C4-2B (cell line): ENCODE measurements at regions not wholly inside any gene's neighbourhood (a gene's known extent, or its start where the extent isn't known, plus 50 kb on each side); places are given as distances from the start of the nearest gene placed in this dataset.

ENCODE experiments used
- ZFX ChIP-seq: fragments of 450-650 bp; IDR thresholded peaks from 2 replicates; pipeline ENCODE4 v1.6.1; 2017
- TF ChIP-seq, protein P1 (sequence below): fragments of 450-650 bp; conservative IDR thresholded peaks from 2 replicates; pipeline ENCODE4 v1.5.1; 2017; ENCODE audit warnings: mild to moderate bottlenecking

DNA sequence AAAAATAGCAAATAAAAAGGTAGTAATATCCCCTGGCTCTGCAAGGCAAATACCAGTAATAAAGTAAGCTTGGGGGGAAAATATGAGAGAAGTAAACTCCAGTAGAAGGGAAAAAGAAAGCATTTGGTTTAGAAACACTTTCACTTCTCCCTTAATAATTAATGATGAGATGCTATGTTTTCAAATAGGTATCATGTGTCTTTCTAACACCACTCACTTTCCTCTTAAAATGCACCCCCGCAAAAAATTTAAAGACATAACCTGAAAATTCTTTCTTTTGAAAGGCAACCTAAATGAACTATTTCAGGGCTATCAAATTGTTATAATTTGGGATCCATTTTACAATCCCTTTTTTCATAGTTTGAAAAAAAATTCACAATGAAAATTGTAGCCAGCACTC, 240.3 kb downstream of the SNX10 start:
- TF ChIP-seq, protein P1, sequence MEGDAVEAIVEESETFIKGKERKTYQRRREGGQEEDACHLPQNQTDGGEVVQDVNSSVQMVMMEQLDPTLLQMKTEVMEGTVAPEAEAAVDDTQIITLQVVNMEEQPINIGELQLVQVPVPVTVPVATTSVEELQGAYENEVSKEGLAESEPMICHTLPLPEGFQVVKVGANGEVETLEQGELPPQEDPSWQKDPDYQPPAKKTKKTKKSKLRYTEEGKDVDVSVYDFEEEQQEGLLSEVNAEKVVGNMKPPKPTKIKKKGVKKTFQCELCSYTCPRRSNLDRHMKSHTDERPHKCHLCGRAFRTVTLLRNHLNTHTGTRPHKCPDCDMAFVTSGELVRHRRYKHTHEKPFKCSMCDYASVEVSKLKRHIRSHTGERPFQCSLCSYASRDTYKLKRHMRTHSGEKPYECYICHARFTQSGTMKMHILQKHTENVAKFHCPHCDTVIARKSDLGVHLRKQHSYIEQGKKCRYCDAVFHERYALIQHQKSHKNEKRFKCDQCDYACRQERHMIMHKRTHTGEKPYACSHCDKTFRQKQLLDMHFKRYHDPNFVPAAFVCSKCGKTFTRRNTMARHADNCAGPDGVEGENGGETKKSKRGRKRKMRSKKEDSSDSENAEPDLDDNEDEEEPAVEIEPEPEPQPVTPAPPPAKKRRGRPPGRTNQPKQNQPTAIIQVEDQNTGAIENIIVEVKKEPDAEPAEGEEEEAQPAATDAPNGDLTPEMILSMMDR: no peak
- no peak for TF ChIP-seq ZFX
